ENCODE measurements at regions not wholly inside any gene's neighbourhood (a gene's known extent, or its start where the extent isn't known, plus 50 kb on each side); places are given as distances from the start of the nearest gene placed in this dataset.

GRCh38 chr10:6364893-6365292, 162.2 kb downstream of the PFKFB3 start:
- TF ChIP-seq EZH2 (IDR thresholded peaks at IDR 0.05; ENCODE audit: low read length, missing control alignments) (no peak), CTCF (conservative IDR thresholded peaks at IDR 0.05 in 1 of 2, IDR thresholded peaks at IDR 0.05 in 1 of 2; ENCODE audit: low read depth in 1 of 2, low read length in 2 of 2) (no peak)
- no peaks in the 10 kb centered on the region for H3K36me3 ChIP-seq (ENCODE audit: control insufficient read depth, insufficient read depth, low read length)
- no peaks in the 10 kb centered on the region for H3K4me1 ChIP-seq (ENCODE audit: control insufficient read depth, extremely low read depth, insufficient read depth, low read length)
- no peak overlapping the region for H3K9ac ChIP-seq (ENCODE audit: insufficient read depth, low read length)
- H3K9me3 ChIP-seq (ENCODE audit: control insufficient read depth, insufficient read depth, low read depth, low read length): no peaks in the 10 kb centered on the region
- H4K20me1 ChIP-seq (ENCODE audit: control insufficient read depth, extremely low read depth, insufficient read depth, low read length): no peaks in the 10 kb centered on the region
- H3K4me3 ChIP-seq (replicated peaks in 1 of 4; ENCODE audit: control extremely low read depth in 1 of 4, insufficient read depth in 1 of 4, low read depth in 3 of 4, low read length in 4 of 4): no peak overlapping the region
- DNase-seq (ENCODE audit: low read depth in 2 of 2): no peak
- no peak overlapping the region for H3K4me2 ChIP-seq (ENCODE audit: extremely low read depth, insufficient read depth, low read length)
- H3K79me2 ChIP-seq (ENCODE audit: control insufficient read depth, insufficient read depth, low read length): no peaks in the 10 kb centered on the region
- H3K27ac ChIP-seq (ENCODE audit: insufficient read depth, low read length): no peak overlapping the region
- no peak overlapping the region for H2AFZ ChIP-seq (ENCODE audit: low read length)
- H3K27me3 ChIP-seq (ENCODE audit: control insufficient read depth, insufficient read depth, low read length): no peaks in the 10 kb centered on the region

- no peaks in the 10 kb centered on the region for H3K4me1 ChIP-seq (ENCODE audit: control insufficient read depth, extremely low read depth, insufficient read depth, low read length)
- H2AFZ ChIP-seq (ENCODE audit: low read length): no peak overlapping the region
- H3K4me3 ChIP-seq (replicated peaks in 1 of 4; ENCODE audit: control extremely low read depth in 1 of 4, insufficient read depth in 1 of 4, low read depth in 3 of 4, low read length in 4 of 4): no peak overlapping the region
- H3K9ac ChIP-seq (ENCODE audit: insufficient read depth, low read length): no peak overlapping the region
- H3K9me3 ChIP-seq (ENCODE audit: control insufficient read depth, insufficient read depth, low read depth, low read length): no peaks in the 10 kb centered on the region
- no peak overlapping the region for H3K4me2 ChIP-seq (ENCODE audit: extremely low read depth, insufficient read depth, low read length)
- H3K36me3 ChIP-seq (ENCODE audit: control insufficient read depth, insufficient read depth, low read length): no peaks in the 10 kb centered on the region
- DNase-seq (ENCODE audit: low read depth in 2 of 2): peak in 1 of 2 donors; percentile 52
- no peaks in the 10 kb centered on the region for H4K20me1 ChIP-seq (ENCODE audit: control insufficient read depth, extremely low read depth, insufficient read depth, low read length)
- TF ChIP-seq CTCF (conservative IDR thresholded peaks at IDR 0.05 in 1 of 2, IDR thresholded peaks at IDR 0.05 in 1 of 2; ENCODE audit: low read depth in 1 of 2, low read length in 2 of 2) (no peak), EZH2 (IDR thresholded peaks at IDR 0.05; ENCODE audit: low read length, missing control alignments) (no peak)
- H3K27ac ChIP-seq (ENCODE audit: insufficient read depth, low read length): no peak overlapping the region
- no peaks in the 10 kb centered on the region for H3K27me3 ChIP-seq (ENCODE audit: control insufficient read depth, insufficient read depth, low read length)
- H3K79me2 ChIP-seq (ENCODE audit: control insufficient read depth, insufficient read depth, low read length): no peaks in the 10 kb centered on the region
These were observed 162.7 kb downstream of the PFKFB3 start for GRCh38 chr10:6365384-6365783.
